Cardiac fibroblast (primary cell): ENCODE measurements at regions not wholly inside any gene's neighbourhood (a gene's known extent, or its start where the extent isn't known, plus 50 kb on each side); places are given as distances from the start of the nearest gene placed in this dataset.
"Not testable (repeated sequence)": the region's sequence is repeated elsewhere in the genome, so short reads cannot be mapped to it uniquely, and the experiment has no call there.

Experiments
- DNase-seq, 2 donors: peaks; one replicate each; pipeline versions ENCODE4 v3.0.0 to v3.0.0-alpha.2; 2010; ENCODE audit warnings: low read depth in 2 of 2
- H3K4me3 ChIP-seq, 2 donors: replicated peaks in 1 of 2; 1 replicate in 1 of 2; 2 replicates in 1 of 2; pipeline ENCODE4 v1.5.1; 2011; ENCODE audit warnings: low read depth in 2 of 2, low read length in 2 of 2, mild to moderate bottlenecking in 2 of 2, moderate library complexity in 1 of 2
- CTCF ChIP-seq: IDR thresholded peaks from one replicate; pipeline ENCODE4 v1.5.1; 2011; ENCODE audit warnings: low read depth, mild to moderate bottlenecking, low read length, inconsistent platforms

GRCh38 chr5:163916861-163917260, 411.4 kb downstream of the MAT2B start:
- TF ChIP-seq CTCF = no peak

GRCh38 chr5:163917747-163918146, 412.3 kb downstream of the MAT2B start:
- peak in 1 of 2 donors; percentile 61 for DNase-seq

More at GRCh38 chr5:163916861-163917260, 411.4 kb downstream of the MAT2B start:
- peak; percentile 2 to 47 for DNase-seq
- H3K4me3 ChIP-seq = no peak overlapping the region

GRCh38 chr5:163934990-163935389, 429.6 kb downstream of the MAT2B start:
- H3K4me3 ChIP-seq, DNase-seq: not testable (repeated sequence)

More at GRCh38 chr5:163917747-163918146, 412.3 kb downstream of the MAT2B start:
- H3K4me3 ChIP-seq = no peak overlapping the region
- no peak for TF ChIP-seq CTCF

- DNase-seq = peak; percentile 20 to 62
- TF ChIP-seq CTCF = no peak
- no peak overlapping the region for H3K4me3 ChIP-seq
Observed at GRCh38 chr5:163938595-163938994, 433.2 kb downstream of the MAT2B start.

- no peak for TF ChIP-seq CTCF
- no peak for DNase-seq
Observed at GRCh38 chr5:163941079-163941478, 435.7 kb downstream of the MAT2B start.

GRCh38 chr5:163943546-163943945, 438.1 kb downstream of the MAT2B start:
- no peak for TF ChIP-seq CTCF
- peak in 1 of 2 donors; percentile 18 for DNase-seq
- no peak overlapping the region for H3K4me3 ChIP-seq

More at GRCh38 chr5:163941079-163941478, 435.7 kb downstream of the MAT2B start:
- H3K4me3 ChIP-seq = no peak overlapping the region

- DNase-seq = no peak
- TF ChIP-seq CTCF = no peak
- H3K4me3 ChIP-seq = no peak overlapping the region
Observed at GRCh38 chr5:163944738-163945137, 439.3 kb downstream of the MAT2B start.
